ENCODE measurements at regions not wholly inside any gene's neighbourhood (a gene's known extent, or its start where the extent isn't known, plus 50 kb on each side); places are given as distances from the start of the nearest gene placed in this dataset.

DNA sequence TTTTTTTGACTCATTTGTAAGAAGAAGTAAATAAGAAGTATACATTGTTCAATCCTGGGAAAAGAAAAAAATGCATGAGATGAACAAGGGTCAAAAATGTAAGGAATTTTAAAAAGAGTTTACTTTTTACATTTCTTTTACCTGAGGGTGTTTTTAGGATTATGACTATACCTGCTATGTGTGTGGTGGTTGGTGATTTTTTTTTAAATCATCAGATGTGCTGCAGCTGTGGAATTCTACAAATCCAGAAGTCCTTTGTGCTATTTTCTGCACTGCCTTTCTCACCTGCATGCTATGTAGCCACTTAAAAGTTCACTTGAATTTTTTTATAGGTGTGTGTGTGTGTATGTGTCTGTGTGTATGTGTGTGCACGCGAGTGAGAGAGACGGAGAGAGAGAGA is 185.3 kb downstream of the FAT3 start:
- H3K4me2 ChIP-seq = no peak overlapping the region
- no peaks in the 10 kb centered on the region for H3K9me3 ChIP-seq
- no peak overlapping the region for H3K4me3 ChIP-seq
- no peak for DNase-seq (ENCODE audit: low read depth in 1 of 2, low spot score in 1 of 2)
- no peak for TF ChIP-seq MAFK (IDR thresholded peaks at IDR 0.05; ENCODE audit: partially characterized antibody)
- POLR2A ChIA-PET = no interaction called here
- no peak overlapping the region for H3K27ac ChIP-seq
- H3K4me1 ChIP-seq = no peaks in the 10 kb centered on the region
- CTCF ChIA-PET = interaction anchor here (0.5 to 0.6 kb wide), 2 partner anchors 10 to 14 kb away, joined by 3 read pairs; no protein-coding TSS in a partner anchor
- no peak for FAIRE-seq
- ATAC-seq = no peak
- 65% methylated on average over 3 of the region's 3 CpGs for WGBS (ENCODE audit: missing lambda C conversion rate)

- H3K4me1 ChIP-seq = no peaks in the 10 kb centered on the region
- no peak overlapping the region for H3K4me3 ChIP-seq
- POLR2A ChIA-PET = no interaction called here
- WGBS (ENCODE audit: missing lambda C conversion rate) = 100% methylated on average over 1 of the region's 1 CpG
- H3K4me2 ChIP-seq = no peak overlapping the region
- H3K9me3 ChIP-seq = no peaks in the 10 kb centered on the region
- CTCF ChIA-PET = no interaction called here
- FAIRE-seq = no peak
- DNase-seq (ENCODE audit: low read depth in 1 of 2, low spot score in 1 of 2) = no peak
- TF ChIP-seq FOXS1 (CRISPR knock-in tag; IDR thresholded peaks at IDR 0.05) = no peak
- no peak for TF ChIP-seq BHLHE40 (IDR thresholded peaks at IDR 0.05; ENCODE audit: low read depth, low read length)
- no peak for TF ChIP-seq HOXA7 (CRISPR knock-in tag; IDR thresholded peaks at IDR 0.05)
- TF ChIP-seq HOXB13 (CRISPR knock-in tag; IDR thresholded peaks at IDR 0.05; ENCODE audit: low read depth) = no peak
- no peak for TF ChIP-seq EHMT2 (IDR thresholded peaks at IDR 0.05; ENCODE audit: low read depth)
- no peak for TF ChIP-seq POLR2A (IDR thresholded peaks at IDR 0.05; ENCODE audit: low read length)
- no peak for TF ChIP-seq PHF8 (IDR thresholded peaks at IDR 0.05; ENCODE audit: borderline replicate concordance, low read depth)
- no peak for TF ChIP-seq GATA3 (IDR thresholded peaks at IDR 0.05; ENCODE audit: borderline replicate concordance)
- TF ChIP-seq MAX (IDR thresholded peaks at IDR 0.05) = no peak
- TF ChIP-seq ZSCAN20 (CRISPR knock-in tag; IDR thresholded peaks at IDR 0.05) = no peak
- H3K27ac ChIP-seq = no peak overlapping the region
- ATAC-seq = no peak
Observed at GRCh38 chr11:92410526-92410925, 185.9 kb downstream of the FAT3 start.

- ATAC-seq = no peak
- Histone ChIP-seq H3K9me3 (no peaks in the 10 kb centered on the region), H3K4me2 (no peak overlapping the region), H3K4me1 (no peaks in the 10 kb centered on the region), H3K4me3 (no peak overlapping the region), H3K27ac (no peak overlapping the region)
- 81% methylated on average over 5 of the region's 5 CpGs for WGBS (ENCODE audit: missing lambda C conversion rate)
- TF ChIP-seq CTCF (IDR thresholded peaks at IDR 0.05) = no peak
- TF ChIP-seq CEBPB (IDR thresholded peaks at IDR 0.05) = no peak
- no peak for TF ChIP-seq HEYL (CRISPR knock-in tag; IDR thresholded peaks at IDR 0.05)
- TF ChIP-seq, protein P1, sequence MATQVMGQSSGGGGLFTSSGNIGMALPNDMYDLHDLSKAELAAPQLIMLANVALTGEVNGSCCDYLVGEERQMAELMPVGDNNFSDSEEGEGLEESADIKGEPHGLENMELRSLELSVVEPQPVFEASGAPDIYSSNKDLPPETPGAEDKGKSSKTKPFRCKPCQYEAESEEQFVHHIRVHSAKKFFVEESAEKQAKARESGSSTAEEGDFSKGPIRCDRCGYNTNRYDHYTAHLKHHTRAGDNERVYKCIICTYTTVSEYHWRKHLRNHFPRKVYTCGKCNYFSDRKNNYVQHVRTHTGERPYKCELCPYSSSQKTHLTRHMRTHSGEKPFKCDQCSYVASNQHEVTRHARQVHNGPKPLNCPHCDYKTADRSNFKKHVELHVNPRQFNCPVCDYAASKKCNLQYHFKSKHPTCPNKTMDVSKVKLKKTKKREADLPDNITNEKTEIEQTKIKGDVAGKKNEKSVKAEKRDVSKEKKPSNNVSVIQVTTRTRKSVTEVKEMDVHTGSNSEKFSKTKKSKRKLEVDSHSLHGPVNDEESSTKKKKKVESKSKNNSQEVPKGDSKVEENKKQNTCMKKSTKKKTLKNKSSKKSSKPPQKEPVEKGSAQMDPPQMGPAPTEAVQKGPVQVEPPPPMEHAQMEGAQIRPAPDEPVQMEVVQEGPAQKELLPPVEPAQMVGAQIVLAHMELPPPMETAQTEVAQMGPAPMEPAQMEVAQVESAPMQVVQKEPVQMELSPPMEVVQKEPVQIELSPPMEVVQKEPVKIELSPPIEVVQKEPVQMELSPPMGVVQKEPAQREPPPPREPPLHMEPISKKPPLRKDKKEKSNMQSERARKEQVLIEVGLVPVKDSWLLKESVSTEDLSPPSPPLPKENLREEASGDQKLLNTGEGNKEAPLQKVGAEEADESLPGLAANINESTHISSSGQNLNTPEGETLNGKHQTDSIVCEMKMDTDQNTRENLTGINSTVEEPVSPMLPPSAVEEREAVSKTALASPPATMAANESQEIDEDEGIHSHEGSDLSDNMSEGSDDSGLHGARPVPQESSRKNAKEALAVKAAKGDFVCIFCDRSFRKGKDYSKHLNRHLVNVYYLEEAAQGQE (IDR thresholded peaks at IDR 0.05) = no peak
- ChIA-PET CTCF (no interaction called here), POLR2A (no interaction called here)
- no peak for FAIRE-seq
- no peak for DNase-seq (ENCODE audit: low read depth in 1 of 2, low spot score in 1 of 2)
Observed at GRCh38 chr11:92411431-92411830, 186.8 kb downstream of the FAT3 start.
